ENCODE measurements at regions not wholly inside any gene's neighbourhood (a gene's known extent, or its start where the extent isn't known, plus 50 kb on each side); places are given as distances from the start of the nearest gene placed in this dataset.

DNA sequence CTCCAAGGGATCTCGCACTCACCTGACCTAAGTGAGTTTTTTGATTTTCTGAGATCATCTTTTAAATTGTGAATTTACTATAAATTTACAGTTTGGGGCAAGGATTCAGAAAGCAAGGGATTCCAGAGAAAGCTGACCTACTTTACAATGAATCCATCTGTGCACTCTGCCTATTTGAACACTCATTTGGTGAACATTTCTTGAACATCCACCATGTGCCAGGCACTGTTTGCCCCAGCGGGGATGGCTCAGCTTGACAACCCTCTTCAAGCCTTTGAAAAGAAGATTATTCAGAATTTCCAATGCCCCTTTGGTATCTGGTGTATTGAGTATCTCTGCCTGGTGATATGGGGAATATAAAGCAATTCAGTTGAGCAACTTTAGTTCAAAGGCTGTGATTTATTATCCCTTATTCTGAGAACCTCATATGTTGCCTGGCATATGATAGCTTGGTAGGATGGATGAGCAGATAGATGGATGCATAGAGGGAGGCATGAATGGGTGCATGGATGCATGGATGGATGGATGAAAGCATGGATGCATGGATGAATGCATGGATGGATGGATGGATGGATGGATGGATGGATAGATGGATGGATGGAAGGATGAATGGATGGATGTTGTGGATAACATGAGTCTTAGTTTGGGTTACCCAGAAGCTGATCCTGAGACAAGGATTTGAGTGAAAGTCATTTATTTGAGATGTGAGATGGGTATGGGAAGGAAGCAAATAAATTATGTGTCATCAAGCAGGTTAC, 149.7 kb upstream of the ZNF366 start (continued):
- no peak for TF ChIP-seq NRF1 (IDR thresholded peaks at IDR 0.05; ENCODE audit: low read depth, low read length)
- TF ChIP-seq JUN (IDR thresholded peaks at IDR 0.05; ENCODE audit: low read depth, low read length) = no peak
- TF ChIP-seq SRF (IDR thresholded peaks at IDR 0.05; ENCODE audit: low read depth, low read length) = no peak
- TF ChIP-seq CHD2 (IDR thresholded peaks at IDR 0.05; ENCODE audit: low read length) = no peak
- no peak for TF ChIP-seq EP300 (IDR thresholded peaks at IDR 0.05; ENCODE audit: borderline replicate concordance in 1 of 2, low read depth in 2 of 2, low read length in 2 of 2)
- TF ChIP-seq FOSL1 (IDR thresholded peaks at IDR 0.05; ENCODE audit: insufficient read depth, low read depth, low read length) = no peak

Data from H1 (cell line).